Prostate gland (tissue), 2 donors: ENCODE measurements at regions not wholly inside any gene's neighbourhood (a gene's known extent, or its start where the extent isn't known, plus 50 kb on each side); places are given as distances from the start of the nearest gene placed in this dataset.
"Not testable (repeated sequence)": the region's sequence is repeated elsewhere in the genome, so short reads cannot be mapped to it uniquely, and the experiment has no call there.

Experiments
- DNase-seq: peaks from one replicate; pipeline ENCODE4 v3.0.0-alpha.2; 2019; ENCODE audit warnings: low spot score
- H3K27ac ChIP-seq, 2 donors: fragments of 200-600 bp; sonication (generic); 2 replicates each; pipeline ENCODE4 v1.5.1; 2017 to 2019
- H3K27me3 ChIP-seq: fragments of 200-600 bp; sonication (generic); replicated peaks from 2 replicates; pipeline ENCODE4 v1.5.1; 2019; ENCODE audit not compliant: insufficient read depth
- H3K36me3 ChIP-seq, 2 donors: fragments of 200-600 bp; sonication (generic); 1 replicate in 1 of 2; 2 replicates in 1 of 2; pipeline versions ENCODE4 v1.5.1 to v1.8.1; 2017 to 2019
- H3K4me1 ChIP-seq: fragments of 200-600 bp; sonication (generic); replicated peaks from 2 replicates; pipeline ENCODE4 v1.5.1; 2019
- H3K4me3 ChIP-seq, 2 donors: fragments of 200-600 bp; sonication (generic); 2 replicates each; pipeline ENCODE4 v1.5.1; 2017 to 2019
- H3K9me3 ChIP-seq: fragments of 200-600 bp; sonication (generic); 2 replicates; pipeline ENCODE4 v1.5.1; 2017
- POLR2A ChIP-seq: fragments of 450-650 bp; IDR thresholded peaks from one replicate; pipeline ENCODE4 v1.6.1; 2016; ENCODE audit warnings: antibody characterized with exemption, mild to moderate bottlenecking
- POLR2AphosphoS5 ChIP-seq: sonication (generic); formaldehyde crosslinking; IDR thresholded peaks from one replicate; pipeline ENCODE4 v1.6.1; 2017; ENCODE audit warnings: antibody characterized with exemption
- WGBS: methylation state at CpG from one replicate; pipeline ENCODE4 v1.1.5; 2018; 5-methylcytosine and 5-hydroxymethylcytosine counted together
- intact Hi-C: fragments of 100-400 bp; cut with DNase I; formaldehyde crosslinking; loops from one replicate; pipeline ENCODE4 v1.14.2; 2022
- TF ChIP-seq, protein P1 (sequence below), 4 experiments: fragments of 200-600 bp in 2 of 4; fragments of 450-650 bp in 2 of 4; sonication (generic) in 2 of 4; IDR thresholded peaks; 1 replicate in 3 of 4; 2 replicates in 1 of 4; pipeline ENCODE4 v1.5.1; 2016 to 2019; ENCODE audit warnings: antibody characterized with exemption in 4 of 4, mild to moderate bottlenecking in 2 of 4, moderate library complexity in 2 of 4

DNA sequence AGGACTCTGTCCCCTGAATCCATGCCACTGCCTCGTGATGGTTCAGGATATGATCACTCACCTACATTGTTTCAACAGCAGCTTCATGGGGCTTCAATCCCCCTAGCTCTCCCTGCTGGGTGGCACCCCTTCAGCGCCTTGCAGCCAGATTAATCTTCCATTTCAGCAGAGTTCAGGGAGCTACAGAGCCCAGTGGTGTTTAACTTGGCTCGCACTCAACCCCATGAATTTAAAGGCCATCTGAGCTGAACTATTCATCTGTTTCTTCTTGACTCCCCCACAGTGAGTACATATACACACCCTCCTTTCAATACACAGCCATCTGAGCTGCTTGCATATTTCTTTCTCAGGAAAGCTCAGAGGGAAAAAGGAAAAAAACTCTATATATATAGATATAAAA, 202.8 kb upstream of the C16orf82 start:
- peak overlapping the region in 1 of 2 donors; percentile 70 for H3K27ac ChIP-seq
- intact Hi-C loops = no loop called here
- H3K27me3 ChIP-seq = no peaks in the 10 kb centered on the region
- 23% methylated on average over 3 of the region's 3 CpGs for WGBS
- TF ChIP-seq, protein P1, sequence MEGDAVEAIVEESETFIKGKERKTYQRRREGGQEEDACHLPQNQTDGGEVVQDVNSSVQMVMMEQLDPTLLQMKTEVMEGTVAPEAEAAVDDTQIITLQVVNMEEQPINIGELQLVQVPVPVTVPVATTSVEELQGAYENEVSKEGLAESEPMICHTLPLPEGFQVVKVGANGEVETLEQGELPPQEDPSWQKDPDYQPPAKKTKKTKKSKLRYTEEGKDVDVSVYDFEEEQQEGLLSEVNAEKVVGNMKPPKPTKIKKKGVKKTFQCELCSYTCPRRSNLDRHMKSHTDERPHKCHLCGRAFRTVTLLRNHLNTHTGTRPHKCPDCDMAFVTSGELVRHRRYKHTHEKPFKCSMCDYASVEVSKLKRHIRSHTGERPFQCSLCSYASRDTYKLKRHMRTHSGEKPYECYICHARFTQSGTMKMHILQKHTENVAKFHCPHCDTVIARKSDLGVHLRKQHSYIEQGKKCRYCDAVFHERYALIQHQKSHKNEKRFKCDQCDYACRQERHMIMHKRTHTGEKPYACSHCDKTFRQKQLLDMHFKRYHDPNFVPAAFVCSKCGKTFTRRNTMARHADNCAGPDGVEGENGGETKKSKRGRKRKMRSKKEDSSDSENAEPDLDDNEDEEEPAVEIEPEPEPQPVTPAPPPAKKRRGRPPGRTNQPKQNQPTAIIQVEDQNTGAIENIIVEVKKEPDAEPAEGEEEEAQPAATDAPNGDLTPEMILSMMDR (IDR thresholded peaks at IDR 0.05) = no peak
- TF ChIP-seq POLR2AphosphoS5 (peak; percentile 16), POLR2A (no peak)
- DNase-seq = peak; percentile 44
- no peaks in the 10 kb centered on the region for H3K9me3 ChIP-seq
- no peak overlapping the region for H3K4me3 ChIP-seq
- no peaks in the 10 kb centered on the region for H3K36me3 ChIP-seq
- peaks cover 2% of the 10 kb centered on the region for H3K4me1 ChIP-seq

DNA sequence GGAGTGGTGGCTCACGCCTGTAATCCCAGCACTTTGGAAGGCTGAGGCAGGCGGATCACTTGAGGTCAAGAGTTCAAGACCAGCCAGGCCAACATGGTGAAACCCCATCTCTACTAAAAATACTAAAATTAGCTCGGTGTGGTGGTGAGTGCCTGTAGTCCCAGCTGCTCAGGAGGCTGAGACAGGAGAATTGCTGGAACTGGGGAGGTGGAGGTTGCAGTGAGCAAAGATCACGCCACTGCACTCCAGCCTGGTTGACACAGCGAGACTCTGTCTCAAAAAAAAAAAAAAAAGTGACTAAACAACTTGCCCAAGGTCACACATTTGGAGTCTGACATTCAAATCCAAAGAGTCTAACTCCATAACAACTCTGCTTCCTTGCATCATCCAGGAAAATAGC, 192.4 kb upstream of the C16orf82 start:
- H3K9me3 ChIP-seq, DNase-seq, H3K4me3 ChIP-seq, H3K4me1 ChIP-seq, H3K36me3 ChIP-seq, H3K27ac ChIP-seq, intact Hi-C loops, H3K27me3 ChIP-seq: not testable (repeated sequence)
- WGBS = 76% methylated on average over 5 of the region's 5 CpGs

DNA sequence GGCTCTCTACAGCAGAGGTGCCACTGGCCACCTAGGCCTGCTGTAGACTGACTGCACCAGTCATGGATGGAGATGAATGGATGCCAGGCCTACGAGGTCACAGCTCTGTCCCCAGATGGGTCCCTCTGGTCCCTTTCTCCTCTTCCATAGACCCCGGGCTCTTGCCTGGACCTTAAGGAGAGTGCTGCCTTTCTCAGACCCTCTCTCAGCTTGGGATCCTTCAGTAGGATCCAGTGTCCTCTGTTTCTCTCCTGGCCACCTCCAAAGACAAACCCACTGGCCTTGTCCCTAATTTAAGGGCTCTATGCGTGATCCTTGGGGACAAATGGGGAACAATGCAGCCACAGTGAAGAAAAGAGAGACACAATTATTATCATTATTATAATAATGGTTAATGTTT, 189.3 kb upstream of the C16orf82 start:
- H3K4me1 ChIP-seq = no peaks in the 10 kb centered on the region
- no peak overlapping the region for H3K4me3 ChIP-seq
- H3K9me3 ChIP-seq = no peaks in the 10 kb centered on the region
- no peak for DNase-seq
- H3K27ac ChIP-seq = no peak overlapping the region
- 93% methylated on average over 3 of the region's 3 CpGs for WGBS
- no peaks in the 10 kb centered on the region for H3K36me3 ChIP-seq
- no peak for TF ChIP-seq POLR2AphosphoS5
- TF ChIP-seq, protein P1 (IDR thresholded peaks at IDR 0.05) = no peak
- no peak for TF ChIP-seq POLR2A
- H3K27me3 ChIP-seq = no peaks in the 10 kb centered on the region
- intact Hi-C loops = no loop called here

DNA sequence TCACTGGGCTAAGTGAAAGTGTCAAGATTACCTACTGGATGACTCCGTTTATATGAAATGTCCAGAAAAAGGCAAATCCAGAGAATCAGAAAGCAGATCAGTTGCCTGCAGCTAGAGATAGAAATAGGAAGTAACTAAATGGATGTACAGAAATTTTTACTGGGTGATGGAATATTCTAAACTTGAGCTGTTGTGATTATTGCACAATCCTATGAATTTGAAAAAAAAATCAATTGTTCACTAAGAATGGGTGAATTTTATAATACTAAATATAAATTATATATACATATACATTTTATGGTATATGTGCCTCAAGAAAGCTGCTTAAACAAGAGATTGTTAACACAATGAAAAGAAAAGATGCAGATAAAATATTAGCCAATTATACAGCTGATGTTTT, 181.1 kb upstream of the C16orf82 start:
- 93% methylated on average over 1 of the region's 1 CpG for WGBS
- no peaks in the 10 kb centered on the region for H3K4me1 ChIP-seq
- H3K4me3 ChIP-seq = no peak overlapping the region
- no peaks in the 10 kb centered on the region for H3K9me3 ChIP-seq
- no peaks in the 10 kb centered on the region for H3K27me3 ChIP-seq
- intact Hi-C loops = no loop called here
- no peak overlapping the region for H3K27ac ChIP-seq
- H3K36me3 ChIP-seq = no peaks in the 10 kb centered on the region
- no peak for DNase-seq
- TF ChIP-seq, protein P1 (IDR thresholded peaks at IDR 0.05) = no peak
- TF ChIP-seq POLR2A (no peak), POLR2AphosphoS5 (no peak)

DNA sequence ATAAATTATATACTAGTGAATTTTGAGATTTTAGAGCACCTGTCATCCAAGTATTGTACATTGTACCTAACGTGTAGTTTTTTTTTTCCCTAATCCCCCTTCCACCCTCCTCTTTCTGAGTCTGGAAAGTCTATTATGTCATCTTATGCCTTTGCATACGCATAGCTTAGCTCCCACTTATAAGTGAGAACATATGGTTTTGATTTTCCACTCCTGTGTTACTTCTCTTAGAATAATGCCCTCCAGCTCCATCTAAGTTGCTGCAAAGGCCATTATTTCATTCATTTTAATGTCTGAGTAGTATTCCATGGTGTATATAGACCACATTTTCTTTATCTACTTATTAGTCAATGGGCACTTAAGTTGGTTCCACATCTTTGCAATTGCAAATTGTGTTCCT, 177.0 kb upstream of the C16orf82 start:
- H3K36me3 ChIP-seq = no peaks in the 10 kb centered on the region
- no peak for DNase-seq
- no peaks in the 10 kb centered on the region for H3K27me3 ChIP-seq
- intact Hi-C loops = no loop called here
- TF ChIP-seq POLR2A (no peak), POLR2AphosphoS5 (no peak)
- TF ChIP-seq, protein P1 (IDR thresholded peaks at IDR 0.05) = no peak
- WGBS = 52% methylated on average over 2 of the region's 2 CpGs
- H3K4me1 ChIP-seq = no peaks in the 10 kb centered on the region
- H3K4me3 ChIP-seq = no peak overlapping the region
- H3K9me3 ChIP-seq = no peaks in the 10 kb centered on the region
- H3K27ac ChIP-seq = no peak overlapping the region

DNA sequence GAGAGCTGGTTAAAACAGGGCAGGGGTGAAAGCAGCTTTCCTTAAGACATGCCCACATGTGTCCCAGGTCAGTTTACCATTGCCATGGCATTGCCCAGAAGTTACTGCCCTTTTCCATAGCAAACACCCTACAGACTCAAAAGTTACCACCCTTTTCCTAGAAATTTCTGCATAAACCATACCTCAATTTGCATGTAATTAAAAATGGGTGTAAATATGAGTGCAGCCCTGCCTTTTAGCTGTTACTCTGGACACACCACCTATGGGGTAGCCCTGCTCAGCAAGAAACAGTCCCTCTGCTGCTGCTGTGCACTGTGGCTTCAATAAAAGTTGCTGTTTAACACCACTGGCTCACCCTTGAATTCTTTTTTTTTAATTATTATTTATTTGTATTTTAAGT, 168.5 kb upstream of the C16orf82 start:
- no peaks in the 10 kb centered on the region for H3K4me1 ChIP-seq
- TF ChIP-seq, protein P1 (IDR thresholded peaks at IDR 0.05) = no peak
- TF ChIP-seq POLR2AphosphoS5 (no peak), POLR2A (no peak)

More for the DNA sequence above, 168.5 kb upstream of the C16orf82 start:
- no peaks in the 10 kb centered on the region for H3K9me3 ChIP-seq
- no peaks in the 10 kb centered on the region for H3K27me3 ChIP-seq
- no peak overlapping the region for H3K4me3 ChIP-seq
- no peak for DNase-seq
- intact Hi-C loops = no loop called here
- no peak overlapping the region for H3K27ac ChIP-seq
- no peaks in the 10 kb centered on the region for H3K36me3 ChIP-seq
